ENCODE measurements at regions not wholly inside any gene's neighbourhood (a gene's known extent, or its start where the extent isn't known, plus 50 kb on each side); places are given as distances from the start of the nearest gene placed in this dataset.

GRCh38 chr22:27686534-27686933, 115.0 kb downstream of the MN1 start:
- Mint-ChIP-seq H3K4me1 (no peaks in the 10 kb centered on the region), H3K9me3 (no peaks in the 10 kb centered on the region), H3K36me3 (no peaks in the 10 kb centered on the region), H3K27ac (no peak overlapping the region), H3K4me3 (no peak overlapping the region)
- DNase-seq (ENCODE audit: low spot score in 2 of 2) (no peak), ATAC-seq (no peak)

- no peaks in the 10 kb centered on the region for H3K9me3 Mint-ChIP-seq
- no peak overlapping the region for H3K4me3 Mint-ChIP-seq
- H3K27ac Mint-ChIP-seq: no peak overlapping the region
- H3K36me3 Mint-ChIP-seq: no peaks in the 10 kb centered on the region
- H3K4me1 Mint-ChIP-seq: no peaks in the 10 kb centered on the region
- DNase-seq (ENCODE audit: low spot score in 2 of 2) (no peak), ATAC-seq (no peak)
These were observed 113.5 kb downstream of the MN1 start for GRCh38 chr22:27687984-27688545.

GRCh38 chr22:27689664-27690063, 111.9 kb downstream of the MN1 start:
- Mint-ChIP-seq H3K4me1 (no peaks in the 10 kb centered on the region), H3K4me3 (no peak overlapping the region), H3K9me3 (no peaks in the 10 kb centered on the region), H3K36me3 (no peaks in the 10 kb centered on the region), H3K27ac (no peak overlapping the region)
- ATAC-seq (no peak), DNase-seq (ENCODE audit: low spot score in 2 of 2) (no peak)

DNA sequence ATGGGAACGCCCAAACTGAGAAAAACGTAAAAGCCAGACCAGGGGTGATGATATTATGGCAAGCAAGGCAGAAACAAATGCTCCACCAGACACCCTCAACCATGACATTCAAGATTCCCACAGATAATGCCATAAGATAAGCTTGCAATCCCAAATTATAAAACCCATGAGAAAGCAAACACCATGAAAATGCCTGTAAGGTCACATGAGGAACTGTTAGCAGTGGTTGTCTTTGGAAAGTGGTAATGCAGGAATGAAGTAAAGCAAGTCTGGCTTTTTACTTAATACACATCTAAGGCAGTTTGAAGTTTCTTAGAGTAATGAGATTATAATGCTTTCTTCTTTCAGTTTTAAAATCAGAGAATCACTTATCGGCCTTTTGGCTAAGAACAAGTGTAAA, 111.0 kb downstream of the MN1 start:
- H3K4me3 Mint-ChIP-seq: no peak overlapping the region

DNA sequence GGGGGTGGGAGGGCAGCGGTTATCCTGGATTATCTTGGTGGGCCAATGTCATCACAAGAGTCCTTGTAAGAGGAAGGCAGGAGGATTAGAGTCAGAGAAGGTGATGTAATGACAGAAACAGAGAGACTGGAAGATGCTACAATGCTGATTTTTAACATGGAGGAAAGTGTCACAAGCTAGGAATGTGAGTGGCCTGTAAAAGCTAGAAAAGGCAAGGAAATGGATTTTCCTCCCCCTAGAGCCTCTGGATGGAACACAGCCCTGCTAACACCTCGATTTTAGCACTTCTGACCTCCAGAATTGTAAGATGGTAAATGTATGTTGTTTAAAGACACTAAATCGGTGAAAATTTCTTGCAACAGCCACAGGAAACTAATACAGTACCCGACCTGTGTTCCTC, 109.3 kb downstream of the MN1 start:
- ATAC-seq (no peak), DNase-seq (ENCODE audit: low spot score in 2 of 2) (no peak)
- Mint-ChIP-seq H3K36me3 (no peaks in the 10 kb centered on the region), H3K4me3 (no peak overlapping the region), H3K4me1 (no peaks in the 10 kb centered on the region), H3K9me3 (peaks cover 1% of the 10 kb centered on the region), H3K27ac (no peak overlapping the region)

More for the DNA sequence above, 111.0 kb downstream of the MN1 start:
- no peak for ATAC-seq
- DNase-seq (ENCODE audit: low spot score in 2 of 2): no peak
- Mint-ChIP-seq H3K4me1 (no peaks in the 10 kb centered on the region), H3K27ac (no peak overlapping the region), H3K36me3 (no peaks in the 10 kb centered on the region), H3K9me3 (no peaks in the 10 kb centered on the region)

- peaks cover 4% of the 10 kb centered on the region for H3K9me3 Mint-ChIP-seq
- H3K4me3 Mint-ChIP-seq: no peak overlapping the region
- H3K4me1 Mint-ChIP-seq: no peaks in the 10 kb centered on the region
- no peak overlapping the region for H3K27ac Mint-ChIP-seq
- ATAC-seq: no peak
- no peak for DNase-seq (ENCODE audit: low spot score in 2 of 2)
- no peaks in the 10 kb centered on the region for H3K36me3 Mint-ChIP-seq
These were observed 105.6 kb downstream of the MN1 start for GRCh38 chr22:27695925-27696324.

- H3K27ac Mint-ChIP-seq: no peak overlapping the region
- no peaks in the 10 kb centered on the region for H3K36me3 Mint-ChIP-seq
- ATAC-seq (no peak), DNase-seq (ENCODE audit: low spot score in 2 of 2) (no peak)
- no peaks in the 10 kb centered on the region for H3K4me1 Mint-ChIP-seq
- peaks cover 4% of the 10 kb centered on the region for H3K9me3 Mint-ChIP-seq
- H3K4me3 Mint-ChIP-seq: no peak overlapping the region
These were observed 103.7 kb downstream of the MN1 start for GRCh38 chr22:27697888-27698287.
